Right lobe of liver (tissue), 6 donors: ENCODE measurements at regions not wholly inside any gene's neighbourhood (a gene's known extent, or its start where the extent isn't known, plus 50 kb on each side); places are given as distances from the start of the nearest gene placed in this dataset.
A peak's percentile ranks its signal among the peaks of the same experiment; 100 is the strongest.

Experiments used
- ATAC-seq, 4 donors: fragments of 200-7000 bp; cut with Tn5 transposase; one replicate each; pipeline ENCODE4 v1.9.1; 2020; ENCODE audit warnings: mild to moderate bottlenecking in 4 of 4, moderate library complexity in 4 of 4
- DNase-seq, 3 donors: peaks; one replicate each; pipeline ENCODE4 v3.0.0-alpha.2; 2020
- H3K27ac ChIP-seq, 3 donors: fragments of 200-600 bp; one replicate each; pipeline ENCODE4 v1.8.0; 2022
- H3K27me3 ChIP-seq, 2 donors: fragments of 200-600 bp; one replicate each; pipeline ENCODE4 v1.8.0; 2022
- H3K36me3 ChIP-seq, 4 donors: fragments of 200-600 bp; sonication (generic) in 1 of 4; one replicate each; pipeline versions ENCODE4 v1.5.1 to v1.8.0; 2017 to 2022; ENCODE audit warnings: control low read depth in 1 of 4
- H3K4me1 ChIP-seq, 4 donors: fragments of 200-600 bp; sonication (generic) in 1 of 4; one replicate each; pipeline versions ENCODE4 v1.5.1 to v1.8.0; 2017 to 2022; ENCODE audit warnings: control low read depth in 1 of 4
- H3K4me3 ChIP-seq, 3 donors: fragments of 200-600 bp; one replicate each; pipeline ENCODE4 v1.8.0; 2022
- H3K9me3 ChIP-seq, 4 donors: fragments of 200-600 bp; sonication (generic) in 1 of 4; one replicate each; pipeline versions ENCODE4 v1.5.1 to v1.8.0; 2017 to 2022; ENCODE audit warnings: control low read depth in 1 of 4
- CTCF ChIP-seq, 4 donors: fragments of 200-600 bp in 3 of 4; fragments of 450-650 bp in 1 of 4; IDR thresholded peaks; one replicate each; pipeline versions ENCODE4 v1.5.1 to v1.8.0; 2016 to 2022; ENCODE audit warnings: antibody characterized with exemption in 4 of 4, mild to moderate bottlenecking in 2 of 4
- POLR2A ChIP-seq: fragments of 450-650 bp; IDR thresholded peaks from one replicate; pipeline ENCODE4 v1.6.1; 2017; ENCODE audit warnings: antibody characterized with exemption, mild to moderate bottlenecking
- WGBS: methylation state at CpG from one replicate; pipeline ENCODE4 v1.1.6; 2018; ENCODE audit warnings: low coverage, low lambda C conversion rate; ENCODE audit not compliant: insufficient coverage; ENCODE audit errors: missing lambda C conversion rate; 5-methylcytosine and 5-hydroxymethylcytosine counted together
- intact Hi-C, 2 donors: fragments of 100-400 bp; cut with DNase I; formaldehyde crosslinking; loops; one replicate each; pipeline versions ENCODE4 v1.11.2 to v1.14.1; 2022
- donor health status: DM: no; HTN: yes; CAD: no.
- donor health status: DM: no; HTN: no; CAD: no.
- donor health status: DM: no; HTN: no; CAD: no.
- donor health status: DM: no; HTN: yes; CAD: no.
- donor health status: DM: no; HTN: yes; CAD: no.

- ATAC-seq (no peak), DNase-seq (no peak)
- TF ChIP-seq POLR2A (no peak), CTCF (IDR thresholded peaks at IDR 0.05) (no peak)
- Histone ChIP-seq H3K4me3 (no peak overlapping the region), H3K27ac (no peak overlapping the region), H3K9me3 (no peaks in the 10 kb centered on the region), H3K27me3 (no peaks in the 10 kb centered on the region), H3K36me3 (no peaks in the 10 kb centered on the region), H3K4me1 (no peaks in the 10 kb centered on the region)
- WGBS, result 30% methylated on average over 7 of the region's 30 CpGs
- intact Hi-C loops, result no loop called here
These were observed 348.1 kb downstream of the FOXL1 start for GRCh38 chr16:86926181-86927094.

- 57% methylated on average over 1 of the region's 3 CpGs for WGBS
- Histone ChIP-seq H3K36me3 (no peaks in the 10 kb centered on the region), H3K9me3 (no peaks in the 10 kb centered on the region), H3K4me1 (no peaks in the 10 kb centered on the region), H3K4me3 (no peak overlapping the region), H3K27ac (no peak overlapping the region), H3K27me3 (no peaks in the 10 kb centered on the region)
- ATAC-seq (no peak), DNase-seq (no peak)
- no peak for TF ChIP-seq POLR2A
- no peak for TF ChIP-seq CTCF (IDR thresholded peaks at IDR 0.05)
- intact Hi-C loops, result no loop called here
These were observed 349.4 kb downstream of the FOXL1 start for GRCh38 chr16:86927699-86928098.

- ATAC-seq (no peak), DNase-seq (no peak)
- intact Hi-C loops, result no loop called here
- no peaks in the 10 kb centered on the region for H3K9me3 ChIP-seq
- no peaks in the 10 kb centered on the region for H3K4me1 ChIP-seq
- H3K27ac ChIP-seq, result no peak overlapping the region
- TF ChIP-seq CTCF (IDR thresholded peaks at IDR 0.05) (no peak), POLR2A (no peak)
- H3K27me3 ChIP-seq, result no peaks in the 10 kb centered on the region
- no peak overlapping the region for H3K4me3 ChIP-seq
- 28% methylated on average over 4 of the region's 9 CpGs for WGBS
- no peaks in the 10 kb centered on the region for H3K36me3 ChIP-seq
These were observed 350.2 kb downstream of the FOXL1 start for GRCh38 chr16:86928523-86929011.

GRCh38 chr16:86929057-86929871, 350.9 kb downstream of the FOXL1 start:
- no peaks in the 10 kb centered on the region for H3K36me3 ChIP-seq
- H3K4me3 ChIP-seq, result no peak overlapping the region
- no peaks in the 10 kb centered on the region for H3K27me3 ChIP-seq
- intact Hi-C loops, result no loop called here
- TF ChIP-seq CTCF (IDR thresholded peaks at IDR 0.05) (no peak), POLR2A (no peak)
- peak overlapping the region in 1 of 3 donors; percentile 16 for H3K27ac ChIP-seq
- H3K4me1 ChIP-seq, result no peaks in the 10 kb centered on the region
- 27% methylated on average over 19 of the region's 45 CpGs for WGBS
- DNase-seq, result no peak
- no peaks in the 10 kb centered on the region for H3K9me3 ChIP-seq
- peak; percentile 62 to 71 (median 68) for ATAC-seq
